ENCODE measurements at regions not wholly inside any gene's neighbourhood (a gene's known extent, or its start where the extent isn't known, plus 50 kb on each side); places are given as distances from the start of the nearest gene placed in this dataset.
A peak's percentile ranks its signal among the peaks of the same experiment; 100 is the strongest.

DNA sequence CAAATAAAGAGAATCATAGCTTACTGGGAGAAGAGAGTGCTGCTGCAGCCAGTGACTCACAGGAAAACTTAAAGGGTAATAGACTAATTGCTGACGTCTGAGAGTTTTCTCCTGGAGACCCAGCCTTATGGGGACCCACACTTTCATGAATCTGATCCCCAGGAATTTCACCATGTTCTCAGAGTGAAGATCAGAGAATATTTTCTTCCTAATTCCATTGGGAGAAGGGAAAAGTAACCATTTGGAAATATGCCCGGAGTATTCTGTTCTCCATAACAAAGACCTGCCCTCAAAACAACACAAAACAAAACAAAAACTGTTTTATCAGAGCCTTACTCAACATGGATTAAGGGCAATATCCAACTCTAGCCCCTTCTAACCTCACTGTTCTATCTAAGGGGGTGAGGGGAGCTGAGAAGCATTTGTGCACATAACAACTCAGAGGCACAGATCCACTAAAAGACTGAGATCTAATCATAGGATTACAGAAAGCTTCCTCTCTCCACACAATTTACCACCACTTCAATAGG is 168.2 kb upstream of the SSTR4 start:
- H3K4me3 ChIP-seq (replicated peaks; ENCODE audit: low read depth, low read length): no peak overlapping the region
- DNase-seq (ENCODE audit: low read depth): peak; percentile 53
- no peak for TF ChIP-seq CTCF (IDR thresholded peaks at IDR 0.05; ENCODE audit: low read length, missing control alignments)

- TF ChIP-seq CTCF (IDR thresholded peaks at IDR 0.05; ENCODE audit: low read length, missing control alignments): no peak
- no peak overlapping the region for H3K4me3 ChIP-seq (replicated peaks; ENCODE audit: low read depth, low read length)
- no peak for DNase-seq (ENCODE audit: low read depth)
Measured at GRCh38 chr20:22878166-22878565, 156.9 kb upstream of the SSTR4 start.

GRCh38 chr20:22880277-22880676 is 154.8 kb upstream of the SSTR4 start:
- no peak overlapping the region for H3K4me3 ChIP-seq (replicated peaks; ENCODE audit: low read depth, low read length)
- TF ChIP-seq CTCF (IDR thresholded peaks at IDR 0.05; ENCODE audit: low read length, missing control alignments): no peak
- DNase-seq (ENCODE audit: low read depth): no peak

GRCh38 chr20:22887796-22888195 is 147.3 kb upstream of the SSTR4 start:
- H3K4me3 ChIP-seq (replicated peaks; ENCODE audit: low read depth, low read length): no peak overlapping the region
- no peak for DNase-seq (ENCODE audit: low read depth)
- TF ChIP-seq CTCF (IDR thresholded peaks at IDR 0.05; ENCODE audit: low read length, missing control alignments): no peak

DNA sequence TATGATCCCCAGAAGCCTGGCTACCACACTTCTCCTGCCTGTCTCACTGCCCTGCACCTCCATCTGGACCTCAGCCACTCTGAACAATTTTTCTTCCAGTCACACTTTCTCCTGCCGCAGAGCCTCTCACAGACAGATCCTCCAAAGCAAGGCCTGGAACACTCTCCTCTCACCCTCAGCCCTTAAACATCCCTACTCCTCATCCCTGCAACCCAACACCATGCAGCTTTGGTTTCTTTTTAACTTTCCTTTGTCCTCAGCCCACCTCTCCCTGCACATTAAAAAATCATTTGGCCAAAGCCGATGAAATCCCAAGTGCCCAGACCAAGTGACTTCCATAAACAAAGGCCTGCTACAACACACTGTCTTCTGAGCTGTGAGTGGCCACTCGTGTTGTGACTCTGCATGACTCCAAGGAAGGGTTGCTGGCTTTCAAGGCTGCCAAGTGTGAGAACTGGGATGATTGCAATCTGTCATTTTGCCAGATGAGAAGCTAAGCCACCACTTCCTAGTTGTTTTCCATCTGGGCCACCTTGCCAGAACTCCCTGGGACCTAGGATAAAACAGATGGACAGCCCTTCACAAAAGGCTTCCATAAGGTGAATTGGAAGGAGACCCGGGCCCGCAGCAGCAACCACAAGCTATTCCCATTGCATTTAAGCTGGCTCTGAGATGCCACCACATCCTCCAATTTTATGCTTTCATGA is 144.4 kb upstream of the SSTR4 start:
- no peak for TF ChIP-seq CTCF (IDR thresholded peaks at IDR 0.05; ENCODE audit: low read length, missing control alignments)
- DNase-seq (ENCODE audit: low read depth): no peak
- H3K4me3 ChIP-seq (replicated peaks; ENCODE audit: low read depth, low read length): no peak overlapping the region

GRCh38 chr20:22901164-22901563 is 133.9 kb upstream of the SSTR4 start:
- TF ChIP-seq CTCF (IDR thresholded peaks at IDR 0.05; ENCODE audit: low read length, missing control alignments): no peak
- DNase-seq (ENCODE audit: low read depth): no peak
- H3K4me3 ChIP-seq (replicated peaks; ENCODE audit: low read depth, low read length): no peak overlapping the region

DNA sequence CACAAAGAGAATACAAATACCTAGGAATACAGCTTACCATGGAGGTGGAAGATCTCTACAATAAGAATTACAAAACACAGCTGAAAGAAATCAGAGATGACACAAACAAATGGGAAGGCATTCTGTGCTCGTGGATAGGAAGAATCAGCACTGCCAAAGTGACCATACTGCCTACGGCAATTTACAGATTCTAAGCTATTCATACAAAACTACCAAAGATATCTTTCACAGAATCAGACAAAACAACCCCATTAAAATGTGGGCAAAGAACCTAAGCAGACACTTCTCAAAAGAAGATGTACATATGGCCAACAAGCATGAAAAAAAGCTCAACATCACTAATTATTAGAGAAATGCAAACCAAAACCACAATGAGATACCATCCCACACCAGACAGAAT is 133.2 kb upstream of the SSTR4 start:
- DNase-seq (ENCODE audit: low read depth): no peak
- no peak for TF ChIP-seq CTCF (IDR thresholded peaks at IDR 0.05; ENCODE audit: low read length, missing control alignments)
- H3K4me3 ChIP-seq (replicated peaks; ENCODE audit: low read depth, low read length): no peak overlapping the region
